MM.1S (cell line): ENCODE measurements at regions not wholly inside any gene's neighbourhood (a gene's known extent, or its start where the extent isn't known, plus 50 kb on each side); places are given as distances from the start of the nearest gene placed in this dataset.

Experiments used
- EZH2 ChIP-seq: fragments of 300-600 bp; sonication (generic); optimal IDR thresholded peaks from 2 replicates; pipeline ENCODE3; 2017; ENCODE audit warnings: low read depth, mild to moderate bottlenecking, antibody characterized with exemption, low read length, mixed read lengths
- EZH2phosphoT487 ChIP-seq: fragments of 300-600 bp; sonication (generic); IDR thresholded peaks from 2 replicates; pipeline ENCODE4 v1.6.1; 2018; ENCODE audit warnings: antibody characterized with exemption, low read length
- TF ChIP-seq, protein P1 (sequence below): fragments of 300-600 bp; sonication (generic); IDR thresholded peaks from 2 replicates; pipeline ENCODE4 v1.5.1; 2016; ENCODE audit warnings: antibody characterized with exemption, low read length, mixed read lengths

DNA sequence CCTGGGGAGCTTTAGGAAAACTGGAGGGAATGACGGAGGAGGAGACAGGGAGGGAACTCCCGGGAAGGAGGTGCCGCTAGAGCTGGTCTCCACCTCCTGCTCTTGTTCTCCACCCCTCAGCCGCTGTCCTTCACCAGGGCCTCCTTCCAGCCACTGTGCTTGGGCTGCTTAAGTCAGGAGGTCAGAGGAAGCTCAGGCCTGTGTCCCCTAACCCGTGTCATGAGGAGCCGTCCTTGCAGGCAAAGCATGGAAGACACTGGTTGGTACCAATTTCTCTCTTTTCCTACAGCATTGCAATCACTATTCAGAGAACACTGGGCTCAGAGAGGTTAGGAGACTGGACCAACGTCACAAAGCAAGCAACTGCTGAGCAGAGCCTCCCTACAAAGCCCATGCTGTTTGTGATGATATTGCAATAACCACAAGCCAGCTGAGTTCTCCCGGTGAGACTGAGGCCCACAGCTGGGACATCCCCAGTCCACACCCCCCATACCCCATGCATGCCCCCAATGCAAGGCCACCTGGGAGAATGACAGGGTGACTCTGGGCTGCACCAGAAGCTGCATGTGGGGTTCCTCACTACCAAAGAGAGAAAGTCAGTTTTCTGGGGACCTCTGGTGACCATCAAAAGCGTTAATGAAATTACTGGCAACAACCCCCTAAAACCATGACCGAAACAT is 427.5 kb downstream of the NPHP4 start:
- TF ChIP-seq, protein P1, sequence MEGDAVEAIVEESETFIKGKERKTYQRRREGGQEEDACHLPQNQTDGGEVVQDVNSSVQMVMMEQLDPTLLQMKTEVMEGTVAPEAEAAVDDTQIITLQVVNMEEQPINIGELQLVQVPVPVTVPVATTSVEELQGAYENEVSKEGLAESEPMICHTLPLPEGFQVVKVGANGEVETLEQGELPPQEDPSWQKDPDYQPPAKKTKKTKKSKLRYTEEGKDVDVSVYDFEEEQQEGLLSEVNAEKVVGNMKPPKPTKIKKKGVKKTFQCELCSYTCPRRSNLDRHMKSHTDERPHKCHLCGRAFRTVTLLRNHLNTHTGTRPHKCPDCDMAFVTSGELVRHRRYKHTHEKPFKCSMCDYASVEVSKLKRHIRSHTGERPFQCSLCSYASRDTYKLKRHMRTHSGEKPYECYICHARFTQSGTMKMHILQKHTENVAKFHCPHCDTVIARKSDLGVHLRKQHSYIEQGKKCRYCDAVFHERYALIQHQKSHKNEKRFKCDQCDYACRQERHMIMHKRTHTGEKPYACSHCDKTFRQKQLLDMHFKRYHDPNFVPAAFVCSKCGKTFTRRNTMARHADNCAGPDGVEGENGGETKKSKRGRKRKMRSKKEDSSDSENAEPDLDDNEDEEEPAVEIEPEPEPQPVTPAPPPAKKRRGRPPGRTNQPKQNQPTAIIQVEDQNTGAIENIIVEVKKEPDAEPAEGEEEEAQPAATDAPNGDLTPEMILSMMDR = no peak
- TF ChIP-seq EZH2phosphoT487 (no peak), EZH2 (no peak)
